ENCODE measurements at regions not wholly inside any gene's neighbourhood (a gene's known extent, or its start where the extent isn't known, plus 50 kb on each side); places are given as distances from the start of the nearest gene placed in this dataset.

DNA sequence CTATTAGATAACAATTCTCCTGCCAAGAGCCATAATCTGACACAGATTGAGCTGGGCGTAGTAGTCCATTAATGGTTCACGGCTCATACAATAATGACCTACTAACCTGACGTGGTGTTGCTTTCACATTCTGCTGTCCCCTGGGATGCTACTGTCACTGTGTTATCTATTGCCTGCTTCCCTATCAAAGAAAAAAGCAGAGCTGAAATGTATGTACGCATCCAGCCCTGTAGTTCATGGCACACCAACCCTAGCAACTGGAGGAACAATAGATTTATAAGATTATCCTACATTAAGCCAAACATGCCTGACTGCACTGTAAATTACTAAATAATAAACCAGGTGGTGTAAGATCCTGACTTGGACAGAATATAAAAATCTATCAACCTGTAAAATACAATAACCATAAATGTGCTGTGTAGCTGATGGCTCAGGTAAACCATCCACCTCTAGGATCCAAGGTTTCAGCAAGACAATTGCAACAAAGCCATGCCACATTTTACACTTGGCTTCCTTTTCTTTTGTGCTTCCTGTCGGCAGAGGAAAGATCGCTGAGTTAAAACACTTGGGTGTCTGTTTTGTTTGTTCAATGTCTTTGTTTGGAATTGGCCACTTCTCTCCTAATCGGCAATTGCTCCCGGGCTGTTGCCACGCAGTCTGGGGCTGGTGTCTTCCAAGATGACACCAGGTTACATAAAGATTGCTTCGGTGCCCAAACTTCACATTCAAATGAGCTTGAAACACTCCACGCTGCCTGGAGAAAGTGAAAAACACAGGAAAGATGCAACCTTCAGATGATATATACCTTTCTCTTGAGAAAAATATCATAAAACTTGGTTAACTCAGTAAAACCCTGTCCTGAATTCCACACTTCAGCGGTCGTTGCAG, 143.9 kb upstream of the MGMT start:
- TF ChIP-seq EZH2phosphoT487 (IDR thresholded peaks at IDR 0.05; ENCODE audit: low read depth, severe bottlenecking, unreplicated experiment) (no peak), EZH2 (IDR thresholded peaks at IDR 0.05; ENCODE audit: borderline replicate concordance) (no peak)
- TF ChIP-seq, protein P1, sequence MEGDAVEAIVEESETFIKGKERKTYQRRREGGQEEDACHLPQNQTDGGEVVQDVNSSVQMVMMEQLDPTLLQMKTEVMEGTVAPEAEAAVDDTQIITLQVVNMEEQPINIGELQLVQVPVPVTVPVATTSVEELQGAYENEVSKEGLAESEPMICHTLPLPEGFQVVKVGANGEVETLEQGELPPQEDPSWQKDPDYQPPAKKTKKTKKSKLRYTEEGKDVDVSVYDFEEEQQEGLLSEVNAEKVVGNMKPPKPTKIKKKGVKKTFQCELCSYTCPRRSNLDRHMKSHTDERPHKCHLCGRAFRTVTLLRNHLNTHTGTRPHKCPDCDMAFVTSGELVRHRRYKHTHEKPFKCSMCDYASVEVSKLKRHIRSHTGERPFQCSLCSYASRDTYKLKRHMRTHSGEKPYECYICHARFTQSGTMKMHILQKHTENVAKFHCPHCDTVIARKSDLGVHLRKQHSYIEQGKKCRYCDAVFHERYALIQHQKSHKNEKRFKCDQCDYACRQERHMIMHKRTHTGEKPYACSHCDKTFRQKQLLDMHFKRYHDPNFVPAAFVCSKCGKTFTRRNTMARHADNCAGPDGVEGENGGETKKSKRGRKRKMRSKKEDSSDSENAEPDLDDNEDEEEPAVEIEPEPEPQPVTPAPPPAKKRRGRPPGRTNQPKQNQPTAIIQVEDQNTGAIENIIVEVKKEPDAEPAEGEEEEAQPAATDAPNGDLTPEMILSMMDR (IDR thresholded peaks at IDR 0.05; ENCODE audit: poor library complexity) = no peak
